ENCODE measurements at regions not wholly inside any gene's neighbourhood (a gene's known extent, or its start where the extent isn't known, plus 50 kb on each side); places are given as distances from the start of the nearest gene placed in this dataset.
"Not testable (repeated sequence)": the region's sequence is repeated elsewhere in the genome, so short reads cannot be mapped to it uniquely, and the experiment has no call there.

- no peak for DNase-seq
These were observed 334.1 kb upstream of the MAN1A1 start for GRCh38 chr6:119683671-119684070.

- DNase-seq = no peak
These were observed 333.5 kb upstream of the MAN1A1 start for GRCh38 chr6:119683031-119683430.

- no peak for DNase-seq
These were observed 329.4 kb upstream of the MAN1A1 start for GRCh38 chr6:119678961-119679360.

GRCh38 chr6:119677384-119677783 lies 327.8 kb upstream of the MAN1A1 start:
- no peak for DNase-seq

- DNase-seq = peak; percentile 57
These were observed 327.4 kb upstream of the MAN1A1 start for GRCh38 chr6:119676961-119677360.

- no peak for DNase-seq
These were observed 326.7 kb upstream of the MAN1A1 start for GRCh38 chr6:119676230-119676629.

- no peak for DNase-seq
These were observed 324.2 kb upstream of the MAN1A1 start for GRCh38 chr6:119673741-119674140.

- DNase-seq = no peak
These were observed 323.2 kb upstream of the MAN1A1 start for GRCh38 chr6:119672725-119673124.

GRCh38 chr6:119671105-119671504 lies 321.5 kb upstream of the MAN1A1 start:
- no peak for DNase-seq

GRCh38 chr6:119669221-119669620 lies 319.7 kb upstream of the MAN1A1 start:
- DNase-seq = no peak

- DNase-seq = not testable (repeated sequence)
These were observed 315.9 kb upstream of the MAN1A1 start for GRCh38 chr6:119665432-119665831.

- DNase-seq = no peak
These were observed 312.1 kb upstream of the MAN1A1 start for GRCh38 chr6:119661628-119662027.

- no peak for DNase-seq
These were observed 311.5 kb upstream of the MAN1A1 start for GRCh38 chr6:119661078-119661477.

- no peak for DNase-seq
These were observed 309.4 kb upstream of the MAN1A1 start for GRCh38 chr6:119658917-119659316.

GRCh38 chr6:119655124-119655523 lies 305.6 kb upstream of the MAN1A1 start:
- no peak for DNase-seq

- DNase-seq = no peak
These were observed 303.8 kb upstream of the MAN1A1 start for GRCh38 chr6:119653329-119653728.

- peak; percentile 43 for DNase-seq
These were observed 300.0 kb upstream of the MAN1A1 start for GRCh38 chr6:119649531-119649930.

- DNase-seq = peak; percentile 64
These were observed 297.7 kb upstream of the MAN1A1 start for GRCh38 chr6:119647309-119647708.

GRCh38 chr6:119643876-119644275 lies 294.3 kb upstream of the MAN1A1 start:
- no peak for DNase-seq

GRCh38 chr6:119637768-119638167 lies 288.2 kb upstream of the MAN1A1 start:
- no peak for DNase-seq

GRCh38 chr6:119636060-119636459 lies 286.5 kb upstream of the MAN1A1 start:
- no peak for DNase-seq

GRCh38 chr6:119633461-119633860 lies 283.9 kb upstream of the MAN1A1 start:
- DNase-seq = no peak

- no peak for DNase-seq
These were observed 281.1 kb upstream of the MAN1A1 start for GRCh38 chr6:119630561-119631192.

GRCh38 chr6:119628691-119629594 lies 279.4 kb upstream of the MAN1A1 start:
- DNase-seq = no peak

Data from fibroblast of skin of right biceps (primary cell).